ENCODE measurements at regions not wholly inside any gene's neighbourhood (a gene's known extent, or its start where the extent isn't known, plus 50 kb on each side); places are given as distances from the start of the nearest gene placed in this dataset.

- TF ChIP-seq JUND (IDR thresholded peaks at IDR 0.05; ENCODE audit: low read depth, low read length), result no peak
- TF ChIP-seq RELA (IDR thresholded peaks at IDR 0.05; ENCODE audit: borderline replicate concordance, partially characterized antibody), result no peak
- TF ChIP-seq SMARCA5 (IDR thresholded peaks at IDR 0.05), result no peak
- TF ChIP-seq PKNOX1 (IDR thresholded peaks at IDR 0.05), result no peak
- no peak for TF ChIP-seq POLR2AphosphoS2 (IDR thresholded peaks at IDR 0.05; ENCODE audit: low read depth, low read length)
- no peak for TF ChIP-seq CUX1 (IDR thresholded peaks at IDR 0.05; ENCODE audit: insufficient replicate concordance, low read depth, low read length)
- Histone ChIP-seq H3K27ac (ENCODE audit: control insufficient read depth, insufficient read depth) (no peak overlapping the region), H3K9ac (ENCODE audit: control insufficient read depth, insufficient read depth, low read length) (no peak overlapping the region), H3K27me3 (replicated peaks in 1 of 2; ENCODE audit: control insufficient read depth in 2 of 2, insufficient read depth in 2 of 2, low read length in 1 of 2) (no peaks in the 10 kb centered on the region), H3K36me3 (ENCODE audit: control insufficient read depth in 2 of 2, insufficient read depth in 2 of 2, low read length in 1 of 2) (no peaks in the 10 kb centered on the region), H3K4me1 (ENCODE audit: control insufficient read depth, insufficient read depth, low read length) (no peaks in the 10 kb centered on the region), H4K20me1 (ENCODE audit: control insufficient read depth, insufficient read depth) (no peaks in the 10 kb centered on the region), H3K4me2 (ENCODE audit: control insufficient read depth, insufficient read depth) (no peak overlapping the region), H3K79me2 (ENCODE audit: control insufficient read depth, insufficient read depth, low read length) (no peaks in the 10 kb centered on the region), H2AFZ (ENCODE audit: control insufficient read depth, low read depth, low read length) (no peak overlapping the region), H3K4me3 (no peak overlapping the region), H3K9me3 (replicated peaks; ENCODE audit: control insufficient read depth, insufficient read depth, low read length) (no peaks in the 10 kb centered on the region)
- ChIA-PET POLR2A (no interaction called here), CTCF (no interaction called here), RAD21 (ENCODE audit: unreplicated experiment) (no interaction called here), SMC1A (ENCODE audit: uncharacterized antibody, unreplicated experiment) (interaction anchor here (1.1 kb wide), 1 partner anchor 424 kb away, joined by 4 read pairs; no protein-coding TSS in a partner anchor)
- DNase-seq (ENCODE audit: low read depth, low spot score) (no peak), FAIRE-seq (no peak), ATAC-seq (no peak)
- intact Hi-C loops (cut with micrococcal nuclease; ENCODE audit: unreplicated experiment), result no loop called here
- in situ Hi-C loops (cut with MboI), result no loop called here
- BruUV-seq (replicated peaks), result no TSS peak
- 33% methylated on average over 1 of the region's 1 CpG for WGBS (ENCODE audit: insufficient coverage, insufficient replicate concordance, low lambda C conversion rate, missing lambda C conversion rate)
Observed at GRCh38 chr7:118753479-118753878, 529.0 kb downstream of the ANKRD7 start.
